GM13976 (cell line): ENCODE measurements at regions not wholly inside any gene's neighbourhood (a gene's known extent, or its start where the extent isn't known, plus 50 kb on each side); places are given as distances from the start of the nearest gene placed in this dataset.

Experiments used
- DNase-seq: peaks from one replicate; pipeline ENCODE4 v3.0.0; 2012; ENCODE audit warnings: low spot score
- in situ Hi-C: fragments of 300-500 bp; cut with MboI; formaldehyde crosslinking; loops from one replicate; pipeline ENCODE4 v1.12.0; 2022; ENCODE audit warnings: low sequenced_read_pairs, mixed read lengths, inconsistent platforms; ENCODE audit not compliant: unreplicated experiment
- TF ChIP-seq, protein P1 (sequence below): IDR thresholded peaks from 2 replicates; pipeline ENCODE4 v1.5.1; 2012; ENCODE audit warnings: borderline replicate concordance, mild to moderate bottlenecking; ENCODE audit not compliant: insufficient read depth; ENCODE audit errors: extremely low read depth, missing control alignments, control extremely low read depth

DNA sequence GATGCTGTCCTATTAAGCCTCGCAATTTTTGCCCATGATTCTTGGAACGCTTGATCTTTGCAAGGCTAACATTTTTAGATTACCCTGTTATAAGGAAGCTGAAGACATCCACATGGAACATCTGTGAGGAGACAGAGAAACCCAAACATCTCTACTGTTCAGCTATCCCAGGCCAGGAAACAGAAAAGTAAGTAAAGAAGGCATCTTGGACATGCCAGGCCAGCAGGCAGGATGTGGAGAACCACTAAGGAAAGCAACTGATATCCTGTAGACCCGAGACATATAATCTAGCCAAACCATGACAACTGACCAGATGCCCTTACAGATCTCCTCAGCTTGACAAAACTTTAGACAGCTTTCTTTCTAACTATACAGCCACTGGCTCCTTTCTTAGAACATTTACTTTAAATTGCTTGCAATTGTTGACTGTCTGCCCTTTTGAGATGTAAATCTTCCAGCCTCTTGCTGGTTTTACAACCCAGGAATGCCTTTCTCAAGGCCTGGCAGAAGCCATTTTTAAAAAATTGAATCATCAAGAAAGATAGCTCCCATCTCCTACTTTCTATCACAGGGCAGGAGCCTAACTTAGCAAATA is 255.8 kb upstream of the DACH1 start:
- DNase-seq = no peak
- TF ChIP-seq, protein P1, sequence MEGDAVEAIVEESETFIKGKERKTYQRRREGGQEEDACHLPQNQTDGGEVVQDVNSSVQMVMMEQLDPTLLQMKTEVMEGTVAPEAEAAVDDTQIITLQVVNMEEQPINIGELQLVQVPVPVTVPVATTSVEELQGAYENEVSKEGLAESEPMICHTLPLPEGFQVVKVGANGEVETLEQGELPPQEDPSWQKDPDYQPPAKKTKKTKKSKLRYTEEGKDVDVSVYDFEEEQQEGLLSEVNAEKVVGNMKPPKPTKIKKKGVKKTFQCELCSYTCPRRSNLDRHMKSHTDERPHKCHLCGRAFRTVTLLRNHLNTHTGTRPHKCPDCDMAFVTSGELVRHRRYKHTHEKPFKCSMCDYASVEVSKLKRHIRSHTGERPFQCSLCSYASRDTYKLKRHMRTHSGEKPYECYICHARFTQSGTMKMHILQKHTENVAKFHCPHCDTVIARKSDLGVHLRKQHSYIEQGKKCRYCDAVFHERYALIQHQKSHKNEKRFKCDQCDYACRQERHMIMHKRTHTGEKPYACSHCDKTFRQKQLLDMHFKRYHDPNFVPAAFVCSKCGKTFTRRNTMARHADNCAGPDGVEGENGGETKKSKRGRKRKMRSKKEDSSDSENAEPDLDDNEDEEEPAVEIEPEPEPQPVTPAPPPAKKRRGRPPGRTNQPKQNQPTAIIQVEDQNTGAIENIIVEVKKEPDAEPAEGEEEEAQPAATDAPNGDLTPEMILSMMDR = no peak
- in situ Hi-C loops = no loop called here

DNA sequence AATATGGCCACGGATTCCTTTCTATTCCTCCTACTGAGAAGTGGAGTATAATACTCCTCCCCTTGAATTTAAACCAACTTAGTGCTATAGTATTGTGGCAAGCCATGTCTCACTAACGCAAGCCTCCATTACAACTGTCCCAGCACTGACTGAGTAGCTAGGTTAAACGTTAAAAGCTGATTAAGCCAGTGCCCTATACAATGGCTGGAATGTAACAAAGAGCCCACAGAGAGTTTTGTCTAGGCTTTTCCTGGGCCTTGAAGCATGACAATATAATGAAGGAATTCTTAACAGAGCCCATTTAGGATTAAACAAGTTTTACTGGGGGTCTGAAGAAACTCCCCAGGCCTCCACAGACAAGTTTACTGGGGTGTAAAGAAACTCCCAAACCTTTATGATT is 254.5 kb upstream of the DACH1 start:
- in situ Hi-C loops = no loop called here
- DNase-seq = no peak
- TF ChIP-seq, protein P1 = no peak

DNA sequence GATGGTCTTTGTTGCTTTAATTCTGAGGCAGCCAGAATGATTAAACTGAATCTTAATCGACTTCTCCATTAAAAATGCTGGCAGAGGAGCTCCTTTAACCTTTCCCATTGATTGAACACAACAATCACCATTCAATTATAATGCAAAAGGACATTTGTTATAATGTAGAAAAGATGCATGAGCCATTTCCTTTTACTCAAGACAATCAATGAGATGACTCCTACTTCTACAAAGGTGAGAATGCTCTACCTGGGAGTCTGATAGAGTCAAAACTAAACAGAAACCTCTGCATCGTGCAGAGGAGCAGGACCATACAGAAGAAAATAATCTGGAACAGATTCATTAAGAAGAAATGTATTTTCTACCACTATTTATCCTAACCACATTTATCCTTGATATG is 253.6 kb upstream of the DACH1 start:
- TF ChIP-seq, protein P1 = no peak
- DNase-seq = no peak
- in situ Hi-C loops = no loop called here

DNA sequence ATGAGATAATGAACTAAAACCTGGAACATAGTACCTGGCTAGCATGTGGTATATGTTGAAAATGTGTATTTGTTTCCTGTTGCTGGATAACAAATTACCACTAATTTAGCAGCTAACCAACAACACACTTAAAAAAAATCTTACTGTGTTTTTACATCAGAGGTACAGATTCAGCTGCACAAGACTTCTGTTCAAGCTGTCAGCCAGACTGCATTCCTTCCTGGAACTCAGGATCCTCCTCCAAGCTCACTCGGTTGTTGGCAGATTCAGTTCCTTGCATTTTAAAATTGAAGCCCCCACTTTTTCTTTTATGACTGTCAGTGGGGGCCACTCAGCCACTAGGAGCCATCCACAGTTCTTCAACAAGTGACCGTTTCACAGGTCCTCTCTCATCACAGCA is 246.9 kb upstream of the DACH1 start:
- TF ChIP-seq, protein P1 = no peak
- in situ Hi-C loops = no loop called here

DNA sequence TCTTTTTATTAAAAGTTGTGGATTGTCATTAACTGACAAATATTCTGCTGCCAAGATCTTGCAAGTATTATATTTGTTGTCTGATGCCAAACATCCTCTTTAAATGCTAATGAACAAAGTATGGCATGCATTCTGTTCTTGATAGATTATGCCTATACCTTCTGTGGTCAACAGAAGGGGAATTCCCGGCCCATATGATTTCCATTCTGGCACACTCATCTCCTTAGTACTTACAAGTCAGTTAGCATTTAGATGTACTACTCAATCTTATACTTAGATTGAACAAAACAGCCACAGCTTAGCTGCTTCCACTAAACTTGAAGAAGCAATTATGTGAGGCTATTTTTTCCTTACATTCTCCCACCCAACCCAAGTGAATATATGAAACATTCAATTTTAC is 246.1 kb upstream of the DACH1 start:
- DNase-seq = no peak
- TF ChIP-seq, protein P1 = no peak
- in situ Hi-C loops = no loop called here

More for the DNA sequence above, 246.9 kb upstream of the DACH1 start:
- DNase-seq = no peak

DNA sequence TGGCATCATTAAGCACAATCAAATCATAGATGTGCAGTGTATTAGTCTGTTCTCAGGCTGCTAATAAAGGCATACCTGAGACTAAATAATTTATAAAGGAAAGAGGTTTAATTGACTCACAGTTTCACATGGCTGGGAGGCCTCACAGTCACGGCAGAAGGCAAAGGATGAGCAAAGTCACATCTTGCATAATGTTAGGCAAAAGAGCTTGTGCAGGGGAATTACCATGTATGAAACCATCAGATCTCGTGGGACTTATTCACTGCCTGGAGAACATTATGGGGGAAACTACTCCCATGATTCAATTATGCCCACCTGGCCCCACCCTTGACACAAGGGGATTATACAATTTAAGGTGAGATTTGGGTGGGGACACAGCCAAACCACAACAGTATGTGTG is 245.2 kb upstream of the DACH1 start:
- DNase-seq = no peak
- in situ Hi-C loops = no loop called here
- TF ChIP-seq, protein P1 = no peak
